GM23338 (cell line): ENCODE measurements at regions not wholly inside any gene's neighbourhood (a gene's known extent, or its start where the extent isn't known, plus 50 kb on each side); places are given as distances from the start of the nearest gene placed in this dataset.
A peak's percentile ranks its signal among the peaks of the same experiment; 100 is the strongest.

Source experiments
- ATAC-seq: fragments of 200-7000 bp; cut with Tn5 transposase; 3 replicates; pipeline ENCODE4 v1.9.1; 2020
- DNase-seq: peaks from one replicate; pipeline ENCODE4 v3.0.0-alpha.2; 2015; ENCODE audit warnings: low spot score
- H2AFZ ChIP-seq: fragments of 200-600 bp; sonication (generic); 2 replicates; pipeline ENCODE4 v1.8.0; 2016; ENCODE audit warnings: antibody characterized with exemption, mild to moderate bottlenecking, moderate library complexity
- H3F3A ChIP-seq: fragments of 200-600 bp; sonication (generic); replicated peaks from 2 replicates; pipeline ENCODE4 v1.8.0; 2017; ENCODE audit warnings: antibody characterized with exemption, mixed run types, low read depth
- H3K27ac ChIP-seq: fragments of 200-600 bp; sonication (generic); 2 replicates; pipeline ENCODE4 v1.6.1; 2016; ENCODE audit warnings: low read depth
- H3K27me3 ChIP-seq: fragments of 200-600 bp; sonication (generic); 2 replicates; pipeline ENCODE4 v1.8.0; 2016; ENCODE audit warnings: mild to moderate bottlenecking, mixed run types, moderate library complexity; ENCODE audit not compliant: insufficient read depth
- H3K36me3 ChIP-seq: fragments of 200-600 bp; sonication (generic); 2 replicates; pipeline ENCODE4 v1.8.0; 2016; ENCODE audit warnings: mild to moderate bottlenecking; ENCODE audit not compliant: insufficient read depth
- H3K4me1 ChIP-seq: fragments of 200-600 bp; sonication (generic); 2 replicates; pipeline ENCODE4 v1.8.0; 2016; ENCODE audit warnings: mild to moderate bottlenecking, moderate library complexity; ENCODE audit not compliant: insufficient read depth
- H3K4me2 ChIP-seq: fragments of 200-600 bp; sonication (generic); 2 replicates; pipeline ENCODE4 v1.7.1; 2017; ENCODE audit warnings: mixed run types
- H3K4me3 ChIP-seq: fragments of 200-600 bp; sonication (generic); 2 replicates; pipeline ENCODE4 v1.6.1; 2016; ENCODE audit warnings: mixed run types
- H3K79me2 ChIP-seq: fragments of 200-600 bp; sonication (generic); replicated peaks from 2 replicates; pipeline ENCODE4 v1.8.0; 2017; ENCODE audit warnings: mild to moderate bottlenecking; ENCODE audit not compliant: insufficient read depth
- H3K9me2 ChIP-seq: fragments of 200-600 bp; sonication (generic); 2 replicates; pipeline ENCODE4 v1.8.0; 2017; ENCODE audit not compliant: insufficient read depth
- H4K20me1 ChIP-seq: fragments of 200-600 bp; sonication (generic); replicated peaks from 2 replicates; pipeline ENCODE4 v1.8.0; 2017; ENCODE audit warnings: mild to moderate bottlenecking; ENCODE audit not compliant: insufficient read depth
- H3K27ac Mint-ChIP-seq: 2 replicates; pipeline ENCODE4 v1.8.0; 2020; ENCODE audit warnings: inconsistent platforms, mild to moderate bottlenecking, moderate library complexity, mixed read lengths
- H3K27me3 Mint-ChIP-seq: 3 replicates; pipeline ENCODE4 v1.8.0; 2022; ENCODE audit warnings: low read depth, mild to moderate bottlenecking, moderate library complexity, mixed read lengths, inconsistent platforms; ENCODE audit not compliant: insufficient read depth, poor library complexity
- H3K36me3 Mint-ChIP-seq: 3 replicates; pipeline ENCODE4 v1.8.0; 2021; ENCODE audit warnings: low read depth, mild to moderate bottlenecking, inconsistent platforms, moderate library complexity, mixed read lengths
- H3K4me1 Mint-ChIP-seq: 3 replicates; pipeline ENCODE4 v1.8.0; 2020; ENCODE audit warnings: mild to moderate bottlenecking, inconsistent platforms, mixed read lengths
- H3K4me3 Mint-ChIP-seq: 3 replicates; pipeline ENCODE4 v1.8.0; 2021; ENCODE audit warnings: moderate library complexity, mild to moderate bottlenecking, inconsistent platforms, mixed read lengths
- H3K9me3 Mint-ChIP-seq: 3 replicates; pipeline ENCODE4 v1.8.0; 2020; ENCODE audit warnings: moderate library complexity, mild to moderate bottlenecking, inconsistent platforms, mixed read lengths
- CREB1 ChIP-seq: fragments of 250-450 bp; sonication (Bioruptor Pico); IDR thresholded peaks from 2 replicates; pipeline ENCODE4 v1.5.0; 2020; ENCODE audit warnings: low read depth, mild to moderate bottlenecking, moderate library complexity
- EZH2 ChIP-seq: fragments of 200-600 bp; sonication (generic); IDR thresholded peaks from one replicate; pipeline ENCODE4 v1.8.0; 2017; ENCODE audit warnings: antibody characterized with exemption, mild to moderate bottlenecking, low read depth; ENCODE audit not compliant: unreplicated experiment
- EZH2phosphoT487 ChIP-seq: fragments of 200-600 bp; sonication (generic); IDR thresholded peaks from one replicate; pipeline ENCODE4 v1.8.1; 2018; ENCODE audit warnings: antibody characterized with exemption; ENCODE audit not compliant: unreplicated experiment
- JUNB ChIP-seq: IDR thresholded peaks from one replicate; pipeline ENCODE4 v1.6.1; 2016; ENCODE audit warnings: antibody characterized with exemption; ENCODE audit not compliant: unreplicated experiment
- NANOG ChIP-seq: IDR thresholded peaks from 2 replicates; pipeline ENCODE4 v1.6.1; 2016; ENCODE audit warnings: antibody characterized with exemption, borderline replicate concordance
- TF ChIP-seq, protein P1 (sequence below), 2 experiments: fragments of 200-600 bp in 1 of 2; sonication (generic) in 1 of 2; conservative IDR thresholded peaks; 2 replicates each; pipeline versions ENCODE4 v1.5.1 to v1.6.1; 2016 to 2017; ENCODE audit warnings: antibody characterized with exemption in 2 of 2, low read depth in 2 of 2, mild to moderate bottlenecking in 2 of 2, moderate library complexity in 1 of 2
- TF ChIP-seq, protein P2 (sequence below): fragments of 250-450 bp; sonication (Bioruptor Pico); IDR thresholded peaks from 2 replicates; pipeline ENCODE4 v1.5.0; 2020; ENCODE audit warnings: mild to moderate bottlenecking, moderate library complexity
- TF ChIP-seq, protein P3 (sequence below): IDR thresholded peaks from one replicate; pipeline ENCODE4 v1.6.1; 2018; ENCODE audit warnings: antibody characterized with exemption; ENCODE audit not compliant: unreplicated experiment

- no peak for DNase-seq
- H2AFZ ChIP-seq: no peak overlapping the region
- peak overlapping the region; percentile 43; the same call in 1 of the 2 replicates for H3K27ac Mint-ChIP-seq
- H3K9me3 Mint-ChIP-seq: no peaks in the 10 kb centered on the region
- H3K36me3 ChIP-seq: peaks cover 37% of the 10 kb centered on the region
- no peaks in the 10 kb centered on the region for H3K27me3 ChIP-seq
- H3K4me3 Mint-ChIP-seq: no peak overlapping the region
- TF ChIP-seq, protein P1, sequence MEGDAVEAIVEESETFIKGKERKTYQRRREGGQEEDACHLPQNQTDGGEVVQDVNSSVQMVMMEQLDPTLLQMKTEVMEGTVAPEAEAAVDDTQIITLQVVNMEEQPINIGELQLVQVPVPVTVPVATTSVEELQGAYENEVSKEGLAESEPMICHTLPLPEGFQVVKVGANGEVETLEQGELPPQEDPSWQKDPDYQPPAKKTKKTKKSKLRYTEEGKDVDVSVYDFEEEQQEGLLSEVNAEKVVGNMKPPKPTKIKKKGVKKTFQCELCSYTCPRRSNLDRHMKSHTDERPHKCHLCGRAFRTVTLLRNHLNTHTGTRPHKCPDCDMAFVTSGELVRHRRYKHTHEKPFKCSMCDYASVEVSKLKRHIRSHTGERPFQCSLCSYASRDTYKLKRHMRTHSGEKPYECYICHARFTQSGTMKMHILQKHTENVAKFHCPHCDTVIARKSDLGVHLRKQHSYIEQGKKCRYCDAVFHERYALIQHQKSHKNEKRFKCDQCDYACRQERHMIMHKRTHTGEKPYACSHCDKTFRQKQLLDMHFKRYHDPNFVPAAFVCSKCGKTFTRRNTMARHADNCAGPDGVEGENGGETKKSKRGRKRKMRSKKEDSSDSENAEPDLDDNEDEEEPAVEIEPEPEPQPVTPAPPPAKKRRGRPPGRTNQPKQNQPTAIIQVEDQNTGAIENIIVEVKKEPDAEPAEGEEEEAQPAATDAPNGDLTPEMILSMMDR (conservative IDR thresholded peaks at IDR 0.05; ENCODE audit: low read depth in 2 of 2): no peak
- no peak for TF ChIP-seq EZH2phosphoT487
- TF ChIP-seq CREB1 (CRISPR knock-in tag): no peak
- TF ChIP-seq EZH2: no peak
- TF ChIP-seq NANOG: no peak
- TF ChIP-seq, protein P2, sequence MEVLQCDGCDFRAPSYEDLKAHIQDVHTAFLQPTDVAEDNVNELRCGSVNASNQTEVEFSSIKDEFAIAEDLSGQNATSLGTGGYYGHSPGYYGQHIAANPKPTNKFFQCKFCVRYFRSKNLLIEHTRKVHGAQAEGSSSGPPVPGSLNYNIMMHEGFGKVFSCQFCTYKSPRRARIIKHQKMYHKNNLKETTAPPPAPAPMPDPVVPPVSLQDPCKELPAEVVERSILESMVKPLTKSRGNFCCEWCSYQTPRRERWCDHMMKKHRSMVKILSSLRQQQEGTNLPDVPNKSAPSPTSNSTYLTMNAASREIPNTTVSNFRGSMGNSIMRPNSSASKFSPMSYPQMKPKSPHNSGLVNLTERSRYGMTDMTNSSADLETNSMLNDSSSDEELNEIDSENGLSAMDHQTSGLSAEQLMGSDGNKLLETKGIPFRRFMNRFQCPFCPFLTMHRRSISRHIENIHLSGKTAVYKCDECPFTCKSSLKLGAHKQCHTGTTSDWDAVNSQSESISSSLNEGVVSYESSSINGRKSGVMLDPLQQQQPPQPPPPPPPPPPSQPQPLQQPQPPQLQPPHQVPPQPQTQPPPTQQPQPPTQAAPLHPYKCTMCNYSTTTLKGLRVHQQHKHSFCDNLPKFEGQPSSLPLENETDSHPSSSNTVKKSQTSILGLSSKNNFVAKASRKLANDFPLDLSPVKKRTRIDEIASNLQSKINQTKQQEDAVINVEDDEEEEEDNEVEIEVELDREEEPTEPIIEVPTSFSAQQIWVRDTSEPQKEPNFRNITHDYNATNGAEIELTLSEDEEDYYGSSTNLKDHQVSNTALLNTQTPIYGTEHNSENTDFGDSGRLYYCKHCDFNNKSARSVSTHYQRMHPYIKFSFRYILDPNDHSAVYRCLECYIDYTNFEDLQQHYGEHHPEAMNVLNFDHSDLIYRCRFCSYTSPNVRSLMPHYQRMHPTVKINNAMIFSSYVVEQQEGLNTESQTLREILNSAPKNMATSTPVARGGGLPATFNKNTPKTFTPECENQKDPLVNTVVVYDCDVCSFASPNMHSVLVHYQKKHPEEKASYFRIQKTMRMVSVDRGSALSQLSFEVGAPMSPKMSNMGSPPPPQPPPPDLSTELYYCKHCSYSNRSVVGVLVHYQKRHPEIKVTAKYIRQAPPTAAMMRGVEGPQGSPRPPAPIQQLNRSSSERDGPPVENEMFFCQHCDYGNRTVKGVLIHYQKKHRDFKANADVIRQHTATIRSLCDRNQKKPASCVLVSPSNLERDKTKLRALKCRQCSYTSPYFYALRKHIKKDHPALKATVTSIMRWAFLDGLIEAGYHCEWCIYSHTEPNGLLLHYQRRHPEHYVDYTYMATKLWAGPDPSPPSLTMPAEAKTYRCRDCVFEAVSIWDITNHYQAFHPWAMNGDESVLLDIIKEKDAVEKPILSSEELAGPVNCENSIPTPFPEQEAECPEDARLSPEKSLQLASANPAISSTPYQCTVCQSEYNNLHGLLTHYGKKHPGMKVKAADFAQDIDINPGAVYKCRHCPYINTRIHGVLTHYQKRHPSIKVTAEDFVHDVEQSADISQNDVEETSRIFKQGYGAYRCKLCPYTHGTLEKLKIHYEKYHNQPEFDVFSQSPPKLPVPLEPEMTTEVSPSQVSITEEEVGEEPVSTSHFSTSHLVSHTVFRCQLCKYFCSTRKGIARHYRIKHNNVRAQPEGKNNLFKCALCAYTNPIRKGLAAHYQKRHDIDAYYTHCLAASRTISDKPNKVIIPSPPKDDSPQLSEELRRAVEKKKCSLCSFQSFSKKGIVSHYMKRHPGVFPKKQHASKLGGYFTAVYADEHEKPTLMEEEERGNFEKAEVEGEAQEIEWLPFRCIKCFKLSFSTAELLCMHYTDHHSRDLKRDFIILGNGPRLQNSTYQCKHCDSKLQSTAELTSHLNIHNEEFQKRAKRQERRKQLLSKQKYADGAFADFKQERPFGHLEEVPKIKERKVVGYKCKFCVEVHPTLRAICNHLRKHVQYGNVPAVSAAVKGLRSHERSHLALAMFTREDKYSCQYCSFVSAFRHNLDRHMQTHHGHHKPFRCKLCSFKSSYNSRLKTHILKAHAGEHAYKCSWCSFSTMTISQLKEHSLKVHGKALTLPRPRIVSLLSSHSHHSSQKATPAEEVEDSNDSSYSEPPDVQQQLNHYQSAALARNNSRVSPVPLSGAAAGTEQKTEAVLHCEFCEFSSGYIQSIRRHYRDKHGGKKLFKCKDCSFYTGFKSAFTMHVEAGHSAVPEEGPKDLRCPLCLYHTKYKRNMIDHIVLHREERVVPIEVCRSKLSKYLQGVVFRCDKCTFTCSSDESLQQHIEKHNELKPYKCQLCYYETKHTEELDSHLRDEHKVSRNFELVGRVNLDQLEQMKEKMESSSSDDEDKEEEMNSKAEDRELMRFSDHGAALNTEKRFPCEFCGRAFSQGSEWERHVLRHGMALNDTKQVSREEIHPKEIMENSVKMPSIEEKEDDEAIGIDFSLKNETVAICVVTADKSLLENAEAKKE (CRISPR knock-in tag): no peak
- no peak for TF ChIP-seq JUNB
- TF ChIP-seq, protein P3, sequence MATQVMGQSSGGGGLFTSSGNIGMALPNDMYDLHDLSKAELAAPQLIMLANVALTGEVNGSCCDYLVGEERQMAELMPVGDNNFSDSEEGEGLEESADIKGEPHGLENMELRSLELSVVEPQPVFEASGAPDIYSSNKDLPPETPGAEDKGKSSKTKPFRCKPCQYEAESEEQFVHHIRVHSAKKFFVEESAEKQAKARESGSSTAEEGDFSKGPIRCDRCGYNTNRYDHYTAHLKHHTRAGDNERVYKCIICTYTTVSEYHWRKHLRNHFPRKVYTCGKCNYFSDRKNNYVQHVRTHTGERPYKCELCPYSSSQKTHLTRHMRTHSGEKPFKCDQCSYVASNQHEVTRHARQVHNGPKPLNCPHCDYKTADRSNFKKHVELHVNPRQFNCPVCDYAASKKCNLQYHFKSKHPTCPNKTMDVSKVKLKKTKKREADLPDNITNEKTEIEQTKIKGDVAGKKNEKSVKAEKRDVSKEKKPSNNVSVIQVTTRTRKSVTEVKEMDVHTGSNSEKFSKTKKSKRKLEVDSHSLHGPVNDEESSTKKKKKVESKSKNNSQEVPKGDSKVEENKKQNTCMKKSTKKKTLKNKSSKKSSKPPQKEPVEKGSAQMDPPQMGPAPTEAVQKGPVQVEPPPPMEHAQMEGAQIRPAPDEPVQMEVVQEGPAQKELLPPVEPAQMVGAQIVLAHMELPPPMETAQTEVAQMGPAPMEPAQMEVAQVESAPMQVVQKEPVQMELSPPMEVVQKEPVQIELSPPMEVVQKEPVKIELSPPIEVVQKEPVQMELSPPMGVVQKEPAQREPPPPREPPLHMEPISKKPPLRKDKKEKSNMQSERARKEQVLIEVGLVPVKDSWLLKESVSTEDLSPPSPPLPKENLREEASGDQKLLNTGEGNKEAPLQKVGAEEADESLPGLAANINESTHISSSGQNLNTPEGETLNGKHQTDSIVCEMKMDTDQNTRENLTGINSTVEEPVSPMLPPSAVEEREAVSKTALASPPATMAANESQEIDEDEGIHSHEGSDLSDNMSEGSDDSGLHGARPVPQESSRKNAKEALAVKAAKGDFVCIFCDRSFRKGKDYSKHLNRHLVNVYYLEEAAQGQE: no peak
- peaks cover 100% of the 10 kb centered on the region for H3K79me2 ChIP-seq
- H3K4me1 Mint-ChIP-seq: peaks cover 12% of the 10 kb centered on the region
- peaks cover 87% of the 10 kb centered on the region for H3K36me3 Mint-ChIP-seq
- no peaks in the 10 kb centered on the region for H3F3A ChIP-seq
- peaks cover 9% of the 10 kb centered on the region; the same call in 1 of the 2 replicates for H3K4me1 ChIP-seq
- H4K20me1 ChIP-seq: peaks cover 81% of the 10 kb centered on the region
- no peak overlapping the region for H3K4me3 ChIP-seq
- H3K9me2 ChIP-seq: no peaks in the 10 kb centered on the region
- H3K27me3 Mint-ChIP-seq: no peaks in the 10 kb centered on the region
- no peak for ATAC-seq
- H3K4me2 ChIP-seq: no peak overlapping the region
- H3K27ac ChIP-seq: peak overlapping the region; percentile 70
Measured at GRCh38 chr19:20414120-20414519, 151.5 kb downstream of the ZNF737 start.
